ENCODE measurements at regions not wholly inside any gene's neighbourhood (a gene's known extent, or its start where the extent isn't known, plus 50 kb on each side); places are given as distances from the start of the nearest gene placed in this dataset.

GRCh38 chr1:30009720-30010119 lies 713.7 kb downstream of the MATN1 start:
- DNase-seq (ENCODE audit: low read depth, low spot score) = no peak
- no peak overlapping the region for H3K9ac ChIP-seq (ENCODE audit: insufficient read length, low read depth)
- H3K4me1 ChIP-seq (ENCODE audit: insufficient read depth, insufficient read length) = peaks cover 7% of the 10 kb centered on the region
- no peaks in the 10 kb centered on the region for H3K36me3 ChIP-seq (ENCODE audit: insufficient read depth, insufficient read length, low read length)
- no peak overlapping the region for H3K4me3 ChIP-seq (ENCODE audit: insufficient read length, low read depth)
- peaks cover 15% of the 10 kb centered on the region; the same call in 1 of the 2 replicates for H3K9me3 ChIP-seq (ENCODE audit: insufficient read depth, low read length)
- no peak for TF ChIP-seq YY1 (IDR thresholded peaks at IDR 0.05; ENCODE audit: insufficient read depth, insufficient read length)
- no peak for TF ChIP-seq SUZ12 (IDR thresholded peaks at IDR 0.05; ENCODE audit: extremely low read depth, insufficient read depth, insufficient read length)
- no peak for TF ChIP-seq ZNF274 (IDR thresholded peaks at IDR 0.05; ENCODE audit: low read depth, low read length)
- no peaks in the 10 kb centered on the region for H3K27me3 ChIP-seq (ENCODE audit: insufficient read depth, insufficient read length)

- Histone ChIP-seq H3K9ac (ENCODE audit: insufficient read length, low read depth) (no peak overlapping the region), H3K36me3 (ENCODE audit: insufficient read depth, insufficient read length, low read length) (no peaks in the 10 kb centered on the region), H3K4me1 (ENCODE audit: insufficient read depth, insufficient read length) (peaks cover 7% of the 10 kb centered on the region), H3K4me3 (ENCODE audit: insufficient read length, low read depth) (no peak overlapping the region), H3K27me3 (ENCODE audit: insufficient read depth, insufficient read length) (no peaks in the 10 kb centered on the region), H3K9me3 (ENCODE audit: insufficient read depth, low read length) (peaks cover 15% of the 10 kb centered on the region; the same call in 1 of the 2 replicates)
- DNase-seq (ENCODE audit: low read depth, low spot score) = peak; percentile 30
- no peak for TF ChIP-seq ZNF274 (IDR thresholded peaks at IDR 0.05; ENCODE audit: low read depth, low read length)
- no peak for TF ChIP-seq YY1 (IDR thresholded peaks at IDR 0.05; ENCODE audit: insufficient read depth, insufficient read length)
These were observed 714.3 kb downstream of the MATN1 start for GRCh38 chr1:30008998-30009657.

DNA sequence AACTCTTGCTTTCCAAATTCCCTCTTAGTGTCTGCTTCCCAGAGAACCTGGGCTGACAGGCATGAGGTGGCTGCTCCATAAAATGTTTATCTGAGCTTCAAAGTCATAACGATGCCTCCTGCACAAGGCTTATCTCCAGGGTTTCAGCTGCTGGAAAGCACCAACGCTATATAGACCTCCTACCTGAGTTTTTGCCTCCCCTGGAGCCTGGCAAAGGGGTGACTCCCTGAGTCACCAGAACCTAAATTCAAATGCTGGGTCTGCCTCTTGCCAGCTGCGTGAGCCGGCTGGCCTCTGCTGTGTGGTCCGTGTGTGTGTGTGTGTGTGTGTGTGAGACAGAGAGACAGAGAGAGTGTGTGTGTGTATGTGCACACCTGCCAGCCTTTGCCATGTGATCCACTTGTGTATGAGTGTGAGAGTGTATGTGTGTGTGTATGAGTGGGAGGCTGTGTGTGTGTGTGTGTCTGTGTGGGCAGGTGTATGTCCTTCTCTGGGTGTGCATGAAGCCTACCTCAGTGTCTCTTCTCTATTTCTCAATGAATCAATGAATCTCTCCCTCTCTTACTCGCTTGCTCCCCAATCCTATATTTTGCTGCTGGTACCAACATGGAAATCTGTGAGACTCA lies 714.9 kb downstream of the MATN1 start:
- H3K4me1 ChIP-seq (ENCODE audit: insufficient read depth, insufficient read length) = peaks cover 7% of the 10 kb centered on the region
- H3K9ac ChIP-seq (ENCODE audit: insufficient read length, low read depth) = no peak overlapping the region
- TF ChIP-seq ZNF274 (IDR thresholded peaks at IDR 0.05; ENCODE audit: low read depth, low read length) (no peak), SUZ12 (IDR thresholded peaks at IDR 0.05; ENCODE audit: extremely low read depth, insufficient read depth, insufficient read length) (no peak), YY1 (IDR thresholded peaks at IDR 0.05; ENCODE audit: insufficient read depth, insufficient read length) (no peak)

DNA sequence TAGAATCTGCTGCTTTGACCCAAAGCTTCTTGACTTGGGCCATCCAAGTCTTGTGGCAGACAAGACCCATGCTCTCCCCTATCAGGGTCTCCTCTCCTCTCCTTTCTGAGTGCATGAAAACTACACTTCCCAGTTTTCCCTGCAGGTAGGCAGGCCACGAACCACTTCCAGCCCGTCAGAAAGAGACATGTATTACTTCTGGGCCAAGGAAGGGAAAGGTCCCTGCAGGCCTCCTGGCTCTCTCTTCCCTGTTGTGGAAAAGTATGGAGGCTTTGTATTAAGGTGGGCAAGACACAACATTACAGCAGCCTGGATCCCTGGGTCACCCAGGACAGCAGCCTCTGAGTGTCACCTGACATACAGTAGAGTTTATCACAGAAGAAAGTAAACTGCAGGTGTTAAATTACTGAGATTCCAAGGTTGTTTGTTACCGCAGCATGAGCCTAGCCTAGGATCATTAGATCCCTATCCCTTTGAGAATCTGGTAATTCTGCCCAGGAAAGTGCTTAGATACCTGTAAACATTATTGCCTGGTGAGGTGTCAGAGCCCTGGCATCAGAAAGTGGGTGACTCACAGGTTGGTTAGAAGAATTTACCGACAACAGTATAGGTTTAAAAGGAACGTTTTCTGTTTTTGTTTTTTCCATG lies 717.3 kb downstream of the MATN1 start:
- no peak overlapping the region for H3K4me3 ChIP-seq (ENCODE audit: insufficient read length, low read depth)
- no peaks in the 10 kb centered on the region for H3K36me3 ChIP-seq (ENCODE audit: insufficient read depth, insufficient read length, low read length)
- no peak overlapping the region for H3K9ac ChIP-seq (ENCODE audit: insufficient read length, low read depth)
- H3K9me3 ChIP-seq (ENCODE audit: insufficient read depth, low read length) = peaks cover 15% of the 10 kb centered on the region; the same call in 1 of the 2 replicates
- peaks cover 23% of the 10 kb centered on the region for H3K4me1 ChIP-seq (ENCODE audit: insufficient read depth, insufficient read length)
- no peaks in the 10 kb centered on the region for H3K27me3 ChIP-seq (ENCODE audit: insufficient read depth, insufficient read length)
- TF ChIP-seq SUZ12 (IDR thresholded peaks at IDR 0.05; ENCODE audit: extremely low read depth, insufficient read depth, insufficient read length) = no peak
- no peak for TF ChIP-seq ZNF274 (IDR thresholded peaks at IDR 0.05; ENCODE audit: low read depth, low read length)
- TF ChIP-seq YY1 (IDR thresholded peaks at IDR 0.05; ENCODE audit: insufficient read depth, insufficient read length) = no peak
- no peak for DNase-seq (ENCODE audit: low read depth, low spot score)

More for the DNA sequence above, 714.9 kb downstream of the MATN1 start:
- Histone ChIP-seq H3K9me3 (ENCODE audit: insufficient read depth, low read length) (peaks cover 15% of the 10 kb centered on the region; the same call in 1 of the 2 replicates), H3K36me3 (ENCODE audit: insufficient read depth, insufficient read length, low read length) (no peaks in the 10 kb centered on the region), H3K27me3 (ENCODE audit: insufficient read depth, insufficient read length) (no peaks in the 10 kb centered on the region), H3K4me3 (ENCODE audit: insufficient read length, low read depth) (no peak overlapping the region)
- no peak for DNase-seq (ENCODE audit: low read depth, low spot score)

- Histone ChIP-seq H3K4me1 (ENCODE audit: insufficient read depth, insufficient read length) (peaks cover 24% of the 10 kb centered on the region), H3K9ac (ENCODE audit: insufficient read length, low read depth) (no peak overlapping the region), H3K9me3 (ENCODE audit: insufficient read depth, low read length) (no peaks in the 10 kb centered on the region), H3K4me3 (ENCODE audit: insufficient read length, low read depth) (no peak overlapping the region), H3K27me3 (ENCODE audit: insufficient read depth, insufficient read length) (no peaks in the 10 kb centered on the region), H3K36me3 (ENCODE audit: insufficient read depth, insufficient read length, low read length) (no peaks in the 10 kb centered on the region)
- TF ChIP-seq YY1 (IDR thresholded peaks at IDR 0.05; ENCODE audit: insufficient read depth, insufficient read length) = no peak
- no peak for TF ChIP-seq SUZ12 (IDR thresholded peaks at IDR 0.05; ENCODE audit: extremely low read depth, insufficient read depth, insufficient read length)
- TF ChIP-seq ZNF274 (IDR thresholded peaks at IDR 0.05; ENCODE audit: low read depth, low read length) = no peak
- no peak for DNase-seq (ENCODE audit: low read depth, low spot score)
These were observed 721.7 kb downstream of the MATN1 start for GRCh38 chr1:30001732-30002039.

DNA sequence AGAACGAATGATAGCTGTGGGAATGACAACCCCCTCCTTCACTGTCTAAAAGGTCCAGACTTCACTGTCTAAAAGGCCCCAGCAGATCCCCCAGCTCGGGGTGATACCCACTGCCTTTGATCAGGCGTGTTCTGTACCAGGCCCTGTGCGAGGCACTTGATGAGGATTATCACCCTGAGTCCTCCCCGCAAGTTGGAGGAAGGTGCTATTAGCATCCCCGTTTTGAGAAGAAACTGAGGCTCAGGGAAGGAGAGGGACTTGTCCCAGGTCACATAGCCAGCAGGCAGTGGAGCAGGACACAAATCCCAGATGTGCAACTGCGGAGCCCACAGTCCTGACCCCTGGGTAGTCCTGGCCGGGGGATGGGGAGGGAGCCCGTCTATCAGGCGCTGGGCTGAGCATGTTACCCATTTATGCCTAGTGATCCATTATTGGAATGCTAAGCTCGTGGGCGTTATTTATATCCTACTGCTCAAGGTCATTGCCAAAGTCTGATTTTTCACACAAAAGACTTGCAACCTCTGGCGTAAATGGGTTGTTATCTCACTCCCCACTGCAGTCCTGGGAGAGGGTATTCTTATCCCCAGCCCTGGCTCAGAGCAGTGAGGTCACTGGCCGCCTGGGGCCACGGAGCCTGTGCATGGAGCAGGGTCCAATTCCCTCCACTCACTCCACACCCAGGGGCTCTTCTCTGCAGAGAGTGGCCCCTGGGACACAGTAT lies 722.2 kb downstream of the MATN1 start:
- H3K9ac ChIP-seq (ENCODE audit: insufficient read length, low read depth) = no peak overlapping the region
- no peaks in the 10 kb centered on the region for H3K36me3 ChIP-seq (ENCODE audit: insufficient read depth, insufficient read length, low read length)
- H3K4me3 ChIP-seq (ENCODE audit: insufficient read length, low read depth) = no peak overlapping the region
- H3K9me3 ChIP-seq (ENCODE audit: insufficient read depth, low read length) = no peaks in the 10 kb centered on the region
- DNase-seq (ENCODE audit: low read depth, low spot score) = no peak
- TF ChIP-seq SUZ12 (IDR thresholded peaks at IDR 0.05; ENCODE audit: extremely low read depth, insufficient read depth, insufficient read length) (no peak), ZNF274 (IDR thresholded peaks at IDR 0.05; ENCODE audit: low read depth, low read length) (no peak), YY1 (IDR thresholded peaks at IDR 0.05; ENCODE audit: insufficient read depth, insufficient read length) (no peak)
- H3K4me1 ChIP-seq (ENCODE audit: insufficient read depth, insufficient read length) = peaks cover 24% of the 10 kb centered on the region
- no peaks in the 10 kb centered on the region for H3K27me3 ChIP-seq (ENCODE audit: insufficient read depth, insufficient read length)

- DNase-seq (ENCODE audit: low read depth, low spot score) = no peak
- H3K36me3 ChIP-seq (ENCODE audit: insufficient read depth, insufficient read length, low read length) = no peaks in the 10 kb centered on the region
- TF ChIP-seq SUZ12 (IDR thresholded peaks at IDR 0.05; ENCODE audit: extremely low read depth, insufficient read depth, insufficient read length) (no peak), YY1 (IDR thresholded peaks at IDR 0.05; ENCODE audit: insufficient read depth, insufficient read length) (no peak), ZNF274 (IDR thresholded peaks at IDR 0.05; ENCODE audit: low read depth, low read length) (no peak)
These were observed 723.1 kb downstream of the MATN1 start for GRCh38 chr1:30000266-30000665.

More at GRCh38 chr1:30000266-30000665, 723.1 kb downstream of the MATN1 start:
- Histone ChIP-seq H3K4me1 (ENCODE audit: insufficient read depth, insufficient read length) (peaks cover 20% of the 10 kb centered on the region), H3K4me3 (ENCODE audit: insufficient read length, low read depth) (no peak overlapping the region), H3K9me3 (ENCODE audit: insufficient read depth, low read length) (no peaks in the 10 kb centered on the region), H3K27me3 (ENCODE audit: insufficient read depth, insufficient read length) (no peaks in the 10 kb centered on the region), H3K9ac (ENCODE audit: insufficient read length, low read depth) (no peak overlapping the region)

Data from NT2/D1 (cell line).